ENCODE measurements at regions not wholly inside any gene's neighbourhood (a gene's known extent, or its start where the extent isn't known, plus 50 kb on each side); places are given as distances from the start of the nearest gene placed in this dataset.
A peak's percentile ranks its signal among the peaks of the same experiment; 100 is the strongest.
"Not testable (repeated sequence)": the region's sequence is repeated elsewhere in the genome, so short reads cannot be mapped to it uniquely, and the experiment has no call there.

DNA sequence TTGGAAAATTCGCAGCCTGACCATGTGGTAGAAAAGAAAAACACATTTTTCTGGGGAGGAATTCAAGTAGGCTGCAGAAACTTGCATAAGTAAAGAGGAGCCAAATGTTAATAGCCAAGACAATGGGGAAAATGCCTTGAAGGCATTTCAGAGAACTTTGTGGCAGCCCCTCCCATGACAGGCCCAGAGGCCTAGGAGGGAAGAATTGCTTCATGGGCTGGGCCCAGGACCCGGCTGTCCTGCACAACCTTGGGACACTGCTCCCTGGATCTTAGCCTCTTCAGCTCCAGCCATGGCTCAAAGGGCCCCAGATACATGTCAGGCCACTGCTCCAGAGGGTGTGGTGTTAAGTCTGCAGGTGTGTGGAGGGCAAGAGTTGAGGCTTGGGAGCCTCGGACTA lies 158.6 kb downstream of the OSTF1 start:
- no peak overlapping the region for H3K27ac Mint-ChIP-seq
- H3K27me3 Mint-ChIP-seq (ENCODE audit: low read depth, poor library complexity): no peaks in the 10 kb centered on the region
- H3K4me3 Mint-ChIP-seq: no peak overlapping the region
- peaks cover 61% of the 10 kb centered on the region for H3K9me3 Mint-ChIP-seq
- H3K4me1 Mint-ChIP-seq: no peaks in the 10 kb centered on the region
- DNase-seq: no peak
- TF ChIP-seq, protein P1, sequence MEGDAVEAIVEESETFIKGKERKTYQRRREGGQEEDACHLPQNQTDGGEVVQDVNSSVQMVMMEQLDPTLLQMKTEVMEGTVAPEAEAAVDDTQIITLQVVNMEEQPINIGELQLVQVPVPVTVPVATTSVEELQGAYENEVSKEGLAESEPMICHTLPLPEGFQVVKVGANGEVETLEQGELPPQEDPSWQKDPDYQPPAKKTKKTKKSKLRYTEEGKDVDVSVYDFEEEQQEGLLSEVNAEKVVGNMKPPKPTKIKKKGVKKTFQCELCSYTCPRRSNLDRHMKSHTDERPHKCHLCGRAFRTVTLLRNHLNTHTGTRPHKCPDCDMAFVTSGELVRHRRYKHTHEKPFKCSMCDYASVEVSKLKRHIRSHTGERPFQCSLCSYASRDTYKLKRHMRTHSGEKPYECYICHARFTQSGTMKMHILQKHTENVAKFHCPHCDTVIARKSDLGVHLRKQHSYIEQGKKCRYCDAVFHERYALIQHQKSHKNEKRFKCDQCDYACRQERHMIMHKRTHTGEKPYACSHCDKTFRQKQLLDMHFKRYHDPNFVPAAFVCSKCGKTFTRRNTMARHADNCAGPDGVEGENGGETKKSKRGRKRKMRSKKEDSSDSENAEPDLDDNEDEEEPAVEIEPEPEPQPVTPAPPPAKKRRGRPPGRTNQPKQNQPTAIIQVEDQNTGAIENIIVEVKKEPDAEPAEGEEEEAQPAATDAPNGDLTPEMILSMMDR (IDR thresholded peaks at IDR 0.05): no peak
- H3K36me3 Mint-ChIP-seq (ENCODE audit: low read depth): peaks cover 5% of the 10 kb centered on the region

DNA sequence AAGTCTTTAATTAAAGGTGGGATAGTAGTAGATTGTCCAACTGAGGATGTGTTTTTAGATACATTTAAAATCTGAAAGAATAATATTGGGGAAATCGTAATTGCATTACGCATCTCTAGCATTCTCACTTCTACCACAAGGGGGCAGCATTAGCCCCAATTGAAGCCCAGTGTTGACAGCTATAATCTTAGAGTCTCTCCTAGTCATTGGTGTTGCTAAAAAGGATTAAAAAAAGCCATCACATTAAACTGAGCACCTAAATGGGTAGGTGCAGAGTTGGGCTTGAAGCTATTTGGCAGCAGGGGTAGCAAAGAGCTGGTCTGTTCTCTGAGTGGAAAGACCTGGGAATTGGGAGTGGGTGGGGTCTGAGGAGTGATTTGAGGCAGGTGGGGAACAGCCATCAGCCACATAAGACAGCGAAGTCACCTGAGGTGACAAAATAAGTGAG lies 177.2 kb downstream of the OSTF1 start:
- Mint-ChIP-seq H3K27me3 (ENCODE audit: low read depth, poor library complexity) (no peaks in the 10 kb centered on the region), H3K9me3 (peaks cover 26% of the 10 kb centered on the region), H3K4me3 (no peak overlapping the region), H3K27ac (no peak overlapping the region), H3K36me3 (ENCODE audit: low read depth) (peaks cover 15% of the 10 kb centered on the region), H3K4me1 (peaks cover 5% of the 10 kb centered on the region)
- DNase-seq: peak; percentile 64
- TF ChIP-seq, protein P1 (IDR thresholded peaks at IDR 0.05): peak; percentile 96

GRCh38 chr9:75269197-75269596 lies 180.9 kb downstream of the OSTF1 start:
- Mint-ChIP-seq H3K4me1 (peaks cover 5% of the 10 kb centered on the region), H3K4me3 (no peak overlapping the region), H3K27me3 (ENCODE audit: low read depth, poor library complexity) (no peaks in the 10 kb centered on the region), H3K27ac (no peak overlapping the region), H3K9me3 (peaks cover 26% of the 10 kb centered on the region), H3K36me3 (ENCODE audit: low read depth) (peaks cover 10% of the 10 kb centered on the region)
- DNase-seq: no peak
- TF ChIP-seq, protein P1 (IDR thresholded peaks at IDR 0.05): no peak

- Mint-ChIP-seq H3K9me3 (peaks cover 58% of the 10 kb centered on the region), H3K36me3 (ENCODE audit: low read depth) (peaks cover 15% of the 10 kb centered on the region)
- H3K4me1 Mint-ChIP-seq; H3K27me3 Mint-ChIP-seq (ENCODE audit: low read depth, poor library complexity); H3K27ac Mint-ChIP-seq; H3K4me3 Mint-ChIP-seq; DNase-seq: not testable (repeated sequence)
Observed at GRCh38 chr9:75273055-75273454, 184.7 kb downstream of the OSTF1 start.

- Mint-ChIP-seq H3K27me3 (ENCODE audit: low read depth, poor library complexity) (no peaks in the 10 kb centered on the region), H3K4me3 (no peak overlapping the region), H3K27ac (no peak overlapping the region), H3K36me3 (ENCODE audit: low read depth) (peaks cover 15% of the 10 kb centered on the region), H3K9me3 (peaks cover 64% of the 10 kb centered on the region), H3K4me1 (no peaks in the 10 kb centered on the region)
- no peak for DNase-seq
- TF ChIP-seq, protein P1 (IDR thresholded peaks at IDR 0.05): no peak
Observed at GRCh38 chr9:75274781-75275180, 186.5 kb downstream of the OSTF1 start.

DNA sequence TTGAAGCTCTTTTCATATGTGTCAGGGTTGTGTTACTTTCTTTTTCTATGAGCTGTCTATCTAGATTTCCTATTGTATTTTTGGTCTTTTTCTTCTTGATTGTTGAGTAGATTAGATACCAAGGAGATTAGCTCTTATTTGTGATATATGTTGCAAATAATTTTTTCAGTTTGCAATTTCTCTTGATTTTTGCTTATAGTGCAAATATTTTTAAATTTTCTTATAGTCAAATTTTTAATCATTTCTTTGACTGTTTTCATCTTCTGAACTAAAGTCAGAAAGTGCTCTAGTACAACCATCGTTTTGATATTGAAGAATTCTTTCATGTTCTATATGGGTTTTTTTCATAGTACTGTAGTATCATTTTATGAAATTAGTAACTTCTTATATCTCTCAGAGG lies 193.7 kb downstream of the OSTF1 start:
- Mint-ChIP-seq H3K9me3 (peaks cover 73% of the 10 kb centered on the region), H3K4me3 (no peak overlapping the region), H3K36me3 (ENCODE audit: low read depth) (no peaks in the 10 kb centered on the region), H3K27ac (no peak overlapping the region), H3K4me1 (no peaks in the 10 kb centered on the region), H3K27me3 (ENCODE audit: low read depth, poor library complexity) (peaks cover 5% of the 10 kb centered on the region)
- TF ChIP-seq, protein P1 (IDR thresholded peaks at IDR 0.05): no peak
- DNase-seq: no peak

All from nephron progenitor cell (in vitro differentiated cells).